LNCAP (cell line): ENCODE measurements at regions not wholly inside any gene's neighbourhood (a gene's known extent, or its start where the extent isn't known, plus 50 kb on each side); places are given as distances from the start of the nearest gene placed in this dataset.
A peak's percentile ranks its signal among the peaks of the same experiment; 100 is the strongest.

ENCODE experiments used
- TF ChIP-seq, protein P1 (sequence below): fragments of 450-650 bp; IDR thresholded peaks from 2 replicates; pipeline ENCODE4 v1.5.1; 2017; ENCODE audit warnings: mild to moderate bottlenecking

DNA sequence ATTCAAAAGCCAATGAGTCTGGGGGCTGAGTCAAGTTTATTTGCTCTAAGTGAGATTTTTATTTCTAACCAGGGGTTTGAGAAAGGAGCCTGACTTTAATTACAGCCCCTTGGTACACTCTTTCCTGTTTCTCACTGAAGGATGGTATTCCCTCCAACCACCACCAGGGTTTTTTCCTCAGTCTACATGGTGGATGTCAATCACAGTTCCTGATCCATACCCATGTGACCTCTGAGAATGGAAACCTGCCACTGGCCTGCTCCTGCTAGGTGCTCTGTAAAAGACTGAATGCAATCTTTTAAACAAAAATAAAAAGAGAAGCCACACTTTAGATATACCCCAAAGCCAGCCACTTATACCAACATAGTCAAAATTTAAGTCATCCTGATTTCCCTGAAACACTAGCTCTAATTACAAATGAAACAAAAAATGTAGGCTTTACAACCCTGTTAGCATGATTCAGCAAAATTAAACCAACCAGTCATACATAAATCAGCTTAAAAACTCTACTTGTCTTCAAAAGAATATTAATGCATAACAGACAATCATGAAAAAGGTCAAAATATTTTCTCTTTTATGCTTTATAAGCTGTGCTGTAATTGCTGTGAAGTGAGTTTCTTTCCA is 112.1 kb upstream of the NWD2 start:
- TF ChIP-seq, protein P1, sequence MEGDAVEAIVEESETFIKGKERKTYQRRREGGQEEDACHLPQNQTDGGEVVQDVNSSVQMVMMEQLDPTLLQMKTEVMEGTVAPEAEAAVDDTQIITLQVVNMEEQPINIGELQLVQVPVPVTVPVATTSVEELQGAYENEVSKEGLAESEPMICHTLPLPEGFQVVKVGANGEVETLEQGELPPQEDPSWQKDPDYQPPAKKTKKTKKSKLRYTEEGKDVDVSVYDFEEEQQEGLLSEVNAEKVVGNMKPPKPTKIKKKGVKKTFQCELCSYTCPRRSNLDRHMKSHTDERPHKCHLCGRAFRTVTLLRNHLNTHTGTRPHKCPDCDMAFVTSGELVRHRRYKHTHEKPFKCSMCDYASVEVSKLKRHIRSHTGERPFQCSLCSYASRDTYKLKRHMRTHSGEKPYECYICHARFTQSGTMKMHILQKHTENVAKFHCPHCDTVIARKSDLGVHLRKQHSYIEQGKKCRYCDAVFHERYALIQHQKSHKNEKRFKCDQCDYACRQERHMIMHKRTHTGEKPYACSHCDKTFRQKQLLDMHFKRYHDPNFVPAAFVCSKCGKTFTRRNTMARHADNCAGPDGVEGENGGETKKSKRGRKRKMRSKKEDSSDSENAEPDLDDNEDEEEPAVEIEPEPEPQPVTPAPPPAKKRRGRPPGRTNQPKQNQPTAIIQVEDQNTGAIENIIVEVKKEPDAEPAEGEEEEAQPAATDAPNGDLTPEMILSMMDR = no peak

DNA sequence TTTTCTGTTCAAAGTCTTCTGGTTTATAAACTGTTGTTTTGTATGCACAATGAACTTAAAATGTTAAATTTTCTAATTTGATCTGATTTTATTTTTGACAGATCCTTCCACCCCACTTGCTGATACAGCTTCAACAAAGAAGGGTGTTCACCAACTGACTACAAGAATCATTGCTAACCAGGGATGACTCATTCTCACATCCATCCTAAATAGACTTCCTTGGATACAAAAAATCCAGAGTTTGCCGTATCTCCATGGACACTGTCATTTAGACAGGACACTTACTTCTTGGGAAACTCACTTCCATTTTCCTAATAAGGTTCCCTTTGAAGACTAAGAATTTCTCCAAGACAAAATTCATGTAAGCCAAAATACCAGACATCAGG is 111.6 kb upstream of the NWD2 start:
- TF ChIP-seq, protein P1 = no peak

DNA sequence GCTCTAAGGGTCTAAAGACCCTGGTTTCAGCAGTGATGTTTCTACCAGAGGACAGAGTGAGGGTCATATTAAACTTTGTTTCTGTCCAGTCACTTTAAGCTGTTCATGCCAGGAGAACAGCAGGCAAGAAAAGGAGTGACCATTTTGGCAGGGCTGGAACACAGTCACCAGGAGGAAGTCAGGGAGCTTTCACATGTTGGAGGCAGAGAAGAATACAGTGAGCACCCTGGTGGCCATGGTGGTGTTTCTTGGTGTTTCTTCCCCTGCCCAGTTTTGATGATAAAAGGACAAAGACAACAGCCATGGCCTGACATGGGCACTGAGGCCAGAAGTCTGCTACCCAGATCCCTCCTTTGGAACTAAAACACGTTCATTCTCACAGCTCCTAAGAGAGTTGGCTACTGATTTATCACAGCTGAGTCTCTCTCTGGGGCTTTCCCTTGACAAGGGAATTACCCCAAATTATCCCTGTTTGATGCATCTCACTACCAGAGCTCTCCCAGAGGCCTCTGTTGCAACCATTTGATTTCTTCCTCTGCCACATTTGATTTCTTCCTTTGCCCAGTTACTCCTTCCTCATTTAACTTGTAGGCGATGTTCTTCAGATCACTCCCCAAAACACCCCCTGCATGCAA is 106.4 kb upstream of the NWD2 start:
- TF ChIP-seq, protein P1 = no peak

DNA sequence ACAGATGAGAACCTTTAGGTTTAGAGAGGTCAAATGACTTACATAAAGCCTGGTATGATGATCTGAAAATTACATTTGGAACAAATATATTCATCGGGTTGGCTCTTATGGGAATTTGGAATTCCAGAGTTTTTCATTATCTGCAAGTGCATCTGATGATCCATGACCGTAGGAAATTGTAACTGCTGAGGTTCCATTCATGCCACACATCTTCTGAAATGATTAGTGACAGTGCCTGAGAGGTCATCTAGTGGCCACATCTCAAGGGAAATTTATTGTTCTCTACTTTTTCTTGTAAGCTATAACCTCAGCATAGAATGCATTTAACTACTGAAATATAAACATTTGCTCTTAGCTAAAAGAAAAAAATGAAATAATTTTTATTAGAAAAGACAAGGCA is 105.8 kb upstream of the NWD2 start:
- TF ChIP-seq, protein P1 = no peak

DNA sequence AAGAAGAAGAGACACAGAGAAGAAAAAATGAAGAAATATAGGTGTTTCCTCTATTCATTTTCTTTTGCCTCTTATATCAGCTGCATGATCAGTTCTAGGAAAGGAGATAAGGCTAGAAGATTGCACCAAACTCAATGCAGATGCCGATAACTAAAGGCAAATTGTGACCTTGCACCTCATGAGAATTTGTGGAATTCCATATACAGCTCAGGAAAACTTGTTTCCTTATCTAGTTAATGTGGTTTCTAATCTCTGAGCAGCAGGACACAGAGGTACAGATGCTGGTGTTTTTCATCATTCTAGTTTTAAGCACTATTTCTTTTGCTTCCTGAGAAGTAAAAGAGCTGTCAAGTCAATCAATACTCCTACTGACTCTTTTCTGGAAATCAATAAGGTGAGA is 104.6 kb upstream of the NWD2 start:
- TF ChIP-seq, protein P1 = no peak

DNA sequence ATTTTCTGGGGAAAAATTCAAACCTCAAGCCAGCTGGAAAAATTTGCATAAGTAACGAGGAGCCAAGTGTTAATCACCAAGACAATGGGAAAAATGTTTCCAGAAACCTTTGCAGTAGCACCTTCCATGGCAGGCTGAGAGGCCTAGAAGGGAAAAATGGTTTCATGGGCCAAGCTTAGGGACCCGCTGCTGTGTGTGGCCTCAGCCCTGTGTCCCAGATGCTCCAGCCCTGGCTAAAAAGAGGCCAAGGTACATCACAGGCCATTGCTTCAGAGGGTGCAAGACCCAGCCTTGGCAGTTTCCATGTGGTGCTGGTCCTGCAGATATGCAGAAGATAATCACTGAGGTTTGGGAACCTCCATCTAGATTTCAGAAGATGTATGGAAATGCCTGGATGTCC is 98.3 kb upstream of the NWD2 start:
- TF ChIP-seq, protein P1 = no peak

DNA sequence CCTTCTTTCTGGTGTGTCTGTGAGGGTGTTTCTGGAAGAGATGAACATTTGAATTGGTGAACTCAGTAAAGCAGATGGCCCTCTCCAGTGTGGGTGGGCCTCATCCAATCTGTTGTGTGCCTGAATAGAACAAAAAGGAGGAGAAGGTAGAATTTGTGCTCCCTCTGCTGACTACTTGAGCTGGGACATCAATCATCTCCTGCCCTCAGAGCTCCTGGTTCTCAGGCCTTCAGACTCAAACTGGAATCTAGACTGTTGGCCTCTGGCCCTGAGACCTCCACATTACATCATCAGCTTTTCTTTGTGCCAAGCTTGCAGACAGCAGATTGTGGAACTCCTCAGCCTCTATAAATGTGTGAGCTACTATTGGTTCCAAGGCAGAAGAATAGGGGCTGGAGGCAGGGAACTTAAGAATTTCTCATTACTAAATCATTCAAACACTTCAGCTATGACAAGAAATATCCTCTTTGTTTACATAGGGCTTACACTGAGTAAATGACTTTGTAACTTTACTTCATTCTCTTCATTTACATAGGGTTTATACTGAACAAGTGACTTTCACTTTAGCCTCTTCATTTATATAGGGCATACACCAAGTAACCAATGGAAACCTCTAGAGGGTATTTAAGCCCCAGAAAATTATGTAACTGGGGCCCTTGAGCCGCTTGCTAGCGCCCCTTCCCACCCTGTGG is 86.9 kb upstream of the NWD2 start:
- TF ChIP-seq, protein P1 = peak; percentile 21; the same call in 1 of the 2 replicates
